K562 (cell line): ENCODE measurements at regions not wholly inside any gene's neighbourhood (a gene's known extent, or its start where the extent isn't known, plus 50 kb on each side); places are given as distances from the start of the nearest gene placed in this dataset.

Experiments
- MYC ChIP-seq, 2 experiments: fragments of 250-450 bp in 1 of 2; sonication (Bioruptor Pico) in 1 of 2; IDR thresholded peaks; 2 replicates each; pipeline versions ENCODE4 v1.5.1 to v1.6.1; 2012 to 2021; ENCODE audit warnings: low read depth in 2 of 2, borderline replicate concordance in 1 of 2, improper control_type of control experiment in 1 of 2, low read length in 1 of 2, mild to moderate bottlenecking in 1 of 2, moderate library complexity in 1 of 2
- PCBP1 ChIP-seq: fragments of 200-400 bp; formaldehyde crosslinking; IDR thresholded peaks from 2 replicates; pipeline ENCODE4 v1.6.1; 2018; ENCODE audit warnings: mild to moderate bottlenecking, low read depth, low read length; ENCODE audit not compliant: poor library complexity, severe bottlenecking
- RBM39 ChIP-seq: fragments of 200-400 bp; formaldehyde crosslinking; optimal IDR thresholded peaks from 2 replicates; pipeline ENCODE3; 2018; ENCODE audit warnings: low read depth, low read length
- YBX1 ChIP-seq: fragments of 450-650 bp; IDR thresholded peaks from 2 replicates; pipeline ENCODE4 v1.7.1; 2016; ENCODE audit warnings: mild to moderate bottlenecking
- ZFP36 ChIP-seq: fragments of 150-350 bp; IDR thresholded peaks from 2 replicates; pipeline ENCODE4 v1.6.1; 2018; ENCODE audit warnings: low read length, low read depth; ENCODE audit not compliant: partially characterized antibody
- ZNF263 ChIP-seq: sonication (generic); formaldehyde crosslinking; IDR thresholded peaks from 2 replicates; pipeline ENCODE4 v1.8.0; 2022; ENCODE audit warnings: mild to moderate bottlenecking, missing genetic modification reagents, borderline replicate concordance
- ZNF274 ChIP-seq: IDR thresholded peaks from 2 replicates; pipeline ENCODE4 v1.6.1; 2011; ENCODE audit warnings: low read depth, mild to moderate bottlenecking, low read length, moderate library complexity, borderline replicate concordance
- ZNF584 ChIP-seq: fragments of 200-800 bp; sonication (Bioruptor generic); IDR thresholded peaks from 2 replicates; pipeline ENCODE4 v1.6.1; 2016; ENCODE audit warnings: low read depth, mild to moderate bottlenecking, missing genetic modification characterization, missing compliant biosample characterization
- ZNF75A ChIP-seq: fragments of 450-650 bp; formaldehyde crosslinking; IDR thresholded peaks from 2 replicates; pipeline ENCODE4 v1.4.0; 2020; ENCODE audit warnings: mild to moderate bottlenecking
- TF ChIP-seq, protein P1 (sequence below): sonication (generic); formaldehyde crosslinking; IDR thresholded peaks from 2 replicates; pipeline ENCODE4 v1.9.0; 2022; ENCODE audit warnings: mild to moderate bottlenecking, missing genetic modification reagents
- TF ChIP-seq, protein P2 (sequence below), 3 experiments: IDR thresholded peaks in 2 of 3; conservative IDR thresholded peaks in 1 of 3; 2 replicates each; pipeline ENCODE4 v1.5.1; 2011 to 2012; ENCODE audit warnings: low read length in 3 of 3, mild to moderate bottlenecking in 3 of 3, control low read depth in 2 of 3, improper control_type of control experiment in 1 of 3, inconsistent platforms in 1 of 3, low read depth in 1 of 3, mixed read lengths in 1 of 3, moderate library complexity in 1 of 3; ENCODE audit not compliant: insufficient read depth in 2 of 3
- TF ChIP-seq, protein P3 (sequence below): fragments of 250-450 bp; sonication (Bioruptor Pico); IDR thresholded peaks from 2 replicates; pipeline ENCODE4 v1.5.0; 2021; ENCODE audit warnings: mild to moderate bottlenecking, borderline replicate concordance
- TF ChIP-seq, protein P4 (sequence below): fragments of 450-650 bp; IDR thresholded peaks from 2 replicates; pipeline ENCODE4 v1.6.1; 2016; ENCODE audit warnings: missing biosample characterization, missing genetic modification characterization

DNA sequence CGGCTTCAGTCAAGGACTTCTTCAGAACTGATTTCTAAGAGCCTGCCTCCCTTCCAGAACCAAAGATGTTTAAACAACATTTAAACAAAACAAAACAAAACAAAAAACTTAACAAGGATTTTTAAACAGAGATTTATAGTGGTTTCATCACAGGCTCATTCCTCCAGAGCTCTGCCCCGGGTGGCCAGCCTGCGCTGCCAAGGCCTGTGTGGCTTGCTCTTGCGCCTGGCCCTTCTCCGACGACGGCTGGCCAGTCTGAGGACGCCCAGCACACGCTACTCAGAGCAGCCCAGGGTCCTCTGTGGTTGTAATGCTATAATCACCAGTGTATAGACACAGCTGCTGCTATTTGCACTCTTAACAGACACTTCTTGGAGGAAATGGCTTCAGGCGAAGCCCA lies 307.2 kb upstream of the MYOCD start:
- TF ChIP-seq MYC (IDR thresholded peaks at IDR 0.05; ENCODE audit: low read depth, low read length) (no peak), MYC (CRISPR knock-in tag; IDR thresholded peaks at IDR 0.05; ENCODE audit: borderline replicate concordance, low read depth) (no peak), RBM39 (no peak), YBX1 (no peak), ZFP36 (no peak), ZNF263 (no peak), ZNF75A (no peak), ZNF584 (CRISPR knock-in tag) (no peak), ZNF274 (no peak), PCBP1 (no peak)
- TF ChIP-seq, protein P1, sequence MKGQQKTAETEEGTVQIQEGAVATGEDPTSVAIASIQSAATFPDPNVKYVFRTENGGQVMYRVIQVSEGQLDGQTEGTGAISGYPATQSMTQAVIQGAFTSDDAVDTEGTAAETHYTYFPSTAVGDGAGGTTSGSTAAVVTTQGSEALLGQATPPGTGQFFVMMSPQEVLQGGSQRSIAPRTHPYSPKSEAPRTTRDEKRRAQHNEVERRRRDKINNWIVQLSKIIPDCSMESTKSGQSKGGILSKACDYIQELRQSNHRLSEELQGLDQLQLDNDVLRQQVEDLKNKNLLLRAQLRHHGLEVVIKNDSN (CRISPR knock-in tag): no peak
- TF ChIP-seq, protein P2, sequence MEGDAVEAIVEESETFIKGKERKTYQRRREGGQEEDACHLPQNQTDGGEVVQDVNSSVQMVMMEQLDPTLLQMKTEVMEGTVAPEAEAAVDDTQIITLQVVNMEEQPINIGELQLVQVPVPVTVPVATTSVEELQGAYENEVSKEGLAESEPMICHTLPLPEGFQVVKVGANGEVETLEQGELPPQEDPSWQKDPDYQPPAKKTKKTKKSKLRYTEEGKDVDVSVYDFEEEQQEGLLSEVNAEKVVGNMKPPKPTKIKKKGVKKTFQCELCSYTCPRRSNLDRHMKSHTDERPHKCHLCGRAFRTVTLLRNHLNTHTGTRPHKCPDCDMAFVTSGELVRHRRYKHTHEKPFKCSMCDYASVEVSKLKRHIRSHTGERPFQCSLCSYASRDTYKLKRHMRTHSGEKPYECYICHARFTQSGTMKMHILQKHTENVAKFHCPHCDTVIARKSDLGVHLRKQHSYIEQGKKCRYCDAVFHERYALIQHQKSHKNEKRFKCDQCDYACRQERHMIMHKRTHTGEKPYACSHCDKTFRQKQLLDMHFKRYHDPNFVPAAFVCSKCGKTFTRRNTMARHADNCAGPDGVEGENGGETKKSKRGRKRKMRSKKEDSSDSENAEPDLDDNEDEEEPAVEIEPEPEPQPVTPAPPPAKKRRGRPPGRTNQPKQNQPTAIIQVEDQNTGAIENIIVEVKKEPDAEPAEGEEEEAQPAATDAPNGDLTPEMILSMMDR (IDR thresholded peaks at IDR 0.05 in 2 of 3, conservative IDR thresholded peaks at IDR 0.05 in 1 of 3; ENCODE audit: insufficient read depth in 2 of 3, low read depth in 1 of 3, low read length in 3 of 3): no peak
- TF ChIP-seq, protein P3, sequence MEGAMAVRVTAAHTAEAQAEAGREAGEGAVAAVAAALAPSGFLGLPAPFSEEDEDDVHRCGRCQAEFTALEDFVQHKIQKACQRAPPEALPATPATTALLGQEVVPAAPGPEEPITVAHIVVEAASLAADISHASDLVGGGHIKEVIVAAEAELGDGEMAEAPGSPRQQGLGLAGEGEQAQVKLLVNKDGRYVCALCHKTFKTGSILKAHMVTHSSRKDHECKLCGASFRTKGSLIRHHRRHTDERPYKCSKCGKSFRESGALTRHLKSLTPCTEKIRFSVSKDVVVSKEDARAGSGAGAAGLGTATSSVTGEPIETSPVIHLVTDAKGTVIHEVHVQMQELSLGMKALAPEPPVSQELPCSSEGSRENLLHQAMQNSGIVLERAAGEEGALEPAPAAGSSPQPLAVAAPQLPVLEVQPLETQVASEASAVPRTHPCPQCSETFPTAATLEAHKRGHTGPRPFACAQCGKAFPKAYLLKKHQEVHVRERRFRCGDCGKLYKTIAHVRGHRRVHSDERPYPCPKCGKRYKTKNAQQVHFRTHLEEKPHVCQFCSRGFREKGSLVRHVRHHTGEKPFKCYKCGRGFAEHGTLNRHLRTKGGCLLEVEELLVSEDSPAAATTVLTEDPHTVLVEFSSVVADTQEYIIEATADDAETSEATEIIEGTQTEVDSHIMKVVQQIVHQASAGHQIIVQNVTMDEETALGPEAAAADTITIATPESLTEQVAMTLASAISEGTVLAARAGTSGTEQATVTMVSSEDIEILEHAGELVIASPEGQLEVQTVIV (CRISPR knock-in tag): no peak
- TF ChIP-seq, protein P4, sequence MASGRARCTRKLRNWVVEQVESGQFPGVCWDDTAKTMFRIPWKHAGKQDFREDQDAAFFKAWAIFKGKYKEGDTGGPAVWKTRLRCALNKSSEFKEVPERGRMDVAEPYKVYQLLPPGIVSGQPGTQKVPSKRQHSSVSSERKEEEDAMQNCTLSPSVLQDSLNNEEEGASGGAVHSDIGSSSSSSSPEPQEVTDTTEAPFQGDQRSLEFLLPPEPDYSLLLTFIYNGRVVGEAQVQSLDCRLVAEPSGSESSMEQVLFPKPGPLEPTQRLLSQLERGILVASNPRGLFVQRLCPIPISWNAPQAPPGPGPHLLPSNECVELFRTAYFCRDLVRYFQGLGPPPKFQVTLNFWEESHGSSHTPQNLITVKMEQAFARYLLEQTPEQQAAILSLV (tag): no peak
